HG03439 (cell line): ENCODE measurements at regions not wholly inside any gene's neighbourhood (a gene's known extent, or its start where the extent isn't known, plus 50 kb on each side); places are given as distances from the start of the nearest gene placed in this dataset.
"Not testable (repeated sequence)": the region's sequence is repeated elsewhere in the genome, so short reads cannot be mapped to it uniquely, and the experiment has no call there.

ENCODE experiments used
- ATAC-seq: cut with Tn5 transposase; IDR thresholded peaks from one replicate; pipeline ENCODE4 v1.9.1; 2021; ENCODE audit warnings: mild to moderate bottlenecking, moderate library complexity; ENCODE audit not compliant: unreplicated experiment

- ATAC-seq, result no peak
These were observed 179.5 kb downstream of the HNRNPD start for GRCh38 chr4:82194329-82194728.

GRCh38 chr4:82192017-82192673 is 181.6 kb downstream of the HNRNPD start:
- ATAC-seq, result no peak

- ATAC-seq, result no peak
These were observed 192.0 kb downstream of the HNRNPD start for GRCh38 chr4:82181789-82182188.

GRCh38 chr4:82172186-82172585 is 201.6 kb downstream of the HNRNPD start:
- no peak for ATAC-seq

DNA sequence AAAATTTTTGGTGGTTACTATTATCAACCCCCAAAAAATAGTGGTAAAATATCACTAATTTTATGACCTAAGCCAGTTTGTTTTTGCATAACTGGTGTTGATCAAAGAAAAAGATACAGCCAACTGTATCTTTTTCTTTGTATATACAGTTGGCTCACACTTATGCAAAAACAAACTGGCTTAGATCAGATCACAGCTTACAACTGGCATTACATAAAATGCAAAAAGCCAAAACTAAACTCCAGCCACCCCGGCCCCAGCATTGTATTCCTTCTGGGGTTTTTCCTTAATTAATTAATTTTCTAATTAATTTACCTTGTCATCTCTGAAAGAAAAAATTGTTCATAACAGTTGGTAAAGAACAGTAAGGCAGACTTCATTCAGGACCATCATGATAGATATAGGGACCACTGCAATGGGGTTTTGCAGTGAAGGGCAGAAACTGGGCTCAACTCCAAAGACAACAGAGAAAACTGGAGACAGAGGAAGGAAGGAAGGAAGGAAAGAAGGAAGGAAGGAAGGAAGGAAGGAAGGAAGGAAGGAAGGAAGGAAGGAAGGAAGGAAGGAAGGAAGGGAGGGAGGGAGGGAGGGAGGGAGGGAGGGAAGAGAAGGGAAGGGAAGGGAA is 202.1 kb downstream of the HNRNPD start:
- ATAC-seq, result no peak

DNA sequence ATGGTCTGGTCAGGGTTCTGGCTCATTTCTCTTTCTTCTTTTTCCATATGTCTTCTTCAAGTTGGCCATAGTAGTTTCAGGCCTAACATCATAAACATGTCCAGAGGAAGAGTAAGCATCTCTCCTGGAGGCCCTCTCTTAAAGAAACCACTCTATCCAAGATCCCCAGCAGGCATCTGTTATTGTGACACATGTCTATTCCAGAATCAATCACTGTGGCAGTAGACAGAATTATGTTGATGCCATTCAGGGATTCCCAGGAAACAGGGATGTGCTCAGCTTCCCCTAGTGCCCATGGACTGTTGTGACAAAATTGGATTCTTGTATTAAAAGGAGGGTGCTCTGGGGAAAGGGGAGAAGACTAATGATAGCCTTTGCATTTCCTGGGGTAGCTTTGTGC is 224.0 kb downstream of the HNRNPD start:
- no peak for ATAC-seq

- no peak for ATAC-seq
These were observed 227.9 kb downstream of the HNRNPD start for GRCh38 chr4:82145850-82146249.

DNA sequence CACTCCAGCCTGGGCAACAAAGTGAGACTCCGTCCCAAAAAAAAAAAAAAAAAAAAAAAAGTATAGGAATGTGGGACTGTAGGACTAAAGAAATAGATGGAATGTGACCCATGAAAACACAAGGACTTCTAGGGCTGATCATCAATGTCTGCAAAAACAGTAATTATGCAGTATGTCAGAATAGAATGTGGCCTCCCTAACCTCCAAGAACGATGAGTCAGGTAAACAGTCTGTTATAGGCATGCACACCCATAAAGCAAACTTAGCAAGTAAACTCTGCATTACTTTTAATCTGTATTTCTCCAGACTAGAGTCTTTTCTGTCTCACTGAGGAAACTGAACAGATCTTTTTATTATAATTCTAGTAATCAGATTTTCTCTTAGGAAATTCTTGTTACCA is 233.4 kb downstream of the HNRNPD start:
- ATAC-seq, result no peak

DNA sequence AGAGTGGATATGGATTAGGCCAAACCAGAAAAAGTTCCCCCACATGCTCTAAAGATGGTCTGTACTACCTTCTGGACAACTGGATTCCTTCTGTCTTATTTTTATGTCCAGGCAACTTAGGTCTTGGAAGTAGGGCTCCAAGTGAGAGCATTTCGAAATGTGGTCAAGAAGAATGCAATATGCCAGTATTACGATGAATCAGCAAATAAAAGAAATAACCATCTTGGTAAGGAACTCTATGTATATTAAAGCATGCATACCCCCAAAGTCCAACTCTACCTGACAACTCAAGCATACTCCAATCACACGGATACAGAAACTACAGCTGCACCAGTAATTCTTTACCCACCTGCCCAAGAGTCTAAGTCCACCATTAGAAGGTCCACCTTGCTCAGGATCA is 234.5 kb downstream of the HNRNPD start:
- ATAC-seq, result no peak

GRCh38 chr4:82138374-82138773 is 235.4 kb downstream of the HNRNPD start:
- no peak for ATAC-seq

DNA sequence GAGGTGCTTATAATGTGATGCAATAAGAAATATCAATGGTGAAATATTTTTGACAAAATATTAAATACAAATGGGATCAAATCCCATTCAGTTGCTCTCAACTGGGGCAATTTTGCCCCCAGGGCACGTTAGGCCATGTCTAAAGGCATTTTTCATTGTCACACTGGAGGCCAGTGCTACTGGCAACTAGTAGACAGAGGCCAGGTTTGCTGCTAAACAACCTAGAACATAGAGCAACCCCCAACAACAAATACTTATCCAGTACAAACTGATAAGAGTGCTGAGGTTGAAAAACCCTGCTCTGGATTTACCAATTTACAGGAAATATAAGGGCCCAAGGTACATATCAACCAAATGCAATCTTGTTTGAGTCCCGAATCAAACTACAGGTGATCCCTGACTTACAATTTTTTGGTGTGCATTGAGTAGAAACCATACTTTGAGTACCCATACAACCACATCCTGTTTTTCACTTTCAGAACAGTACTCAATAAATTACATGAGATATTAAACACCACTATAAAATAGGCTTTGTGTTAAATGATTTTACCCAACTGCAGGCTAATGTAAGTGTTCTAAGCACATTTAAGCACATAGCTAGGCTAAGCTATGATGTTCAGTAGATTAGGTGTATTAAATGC is 237.5 kb downstream of the HNRNPD start:
- no peak for ATAC-seq

- ATAC-seq, result no peak
These were observed 245.4 kb downstream of the HNRNPD start for GRCh38 chr4:82128355-82128754.

DNA sequence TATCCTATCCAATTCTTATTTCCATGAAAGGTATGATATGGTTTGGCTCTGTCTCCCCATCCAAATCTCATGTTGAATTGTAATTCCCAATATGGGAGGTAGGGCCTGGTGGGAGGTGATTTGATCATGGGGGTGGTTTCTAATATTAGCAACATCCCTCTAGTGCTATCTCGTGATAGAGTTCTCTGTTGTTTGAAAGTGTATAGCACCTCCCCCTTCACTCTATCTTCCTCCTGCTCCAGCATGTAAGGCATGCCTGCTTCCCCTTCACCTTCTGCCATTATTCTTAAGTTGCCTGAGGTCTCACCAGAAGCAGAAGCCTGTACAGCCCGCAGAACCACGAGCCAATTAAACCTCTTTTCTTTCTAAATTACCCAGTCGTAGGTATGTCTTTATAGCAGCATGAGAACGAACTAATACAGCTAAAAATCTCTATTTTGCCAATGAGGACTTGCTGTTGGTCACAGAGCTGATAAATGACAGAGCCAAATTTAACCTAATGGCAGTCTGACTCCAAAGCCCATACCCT is 247.2 kb downstream of the HNRNPD start:
- no peak for ATAC-seq

DNA sequence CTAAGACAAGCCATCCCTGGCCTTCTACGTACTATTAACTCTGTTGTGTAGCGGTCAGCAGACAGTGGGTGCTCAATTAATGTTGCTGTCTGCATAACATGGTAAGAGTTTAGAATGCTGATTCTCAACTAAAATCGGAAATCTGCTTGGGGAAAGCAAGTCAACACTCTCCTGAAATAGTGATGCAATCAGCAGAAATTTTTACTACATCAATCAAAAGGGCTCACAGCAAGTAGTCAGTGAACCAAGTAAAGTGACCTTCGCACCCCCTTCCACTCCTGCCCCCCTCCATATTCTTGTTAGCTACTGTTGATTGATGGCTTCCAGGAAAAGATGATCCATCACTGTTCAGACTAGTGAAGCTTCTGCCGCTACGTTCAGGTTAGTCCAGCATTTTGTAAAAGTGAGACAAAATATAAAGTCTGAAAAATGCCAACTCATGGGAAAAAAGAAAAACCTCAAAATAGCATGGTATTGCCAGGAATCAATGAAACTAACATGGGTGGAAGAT is 247.9 kb downstream of the HNRNPD start:
- ATAC-seq, result no peak

DNA sequence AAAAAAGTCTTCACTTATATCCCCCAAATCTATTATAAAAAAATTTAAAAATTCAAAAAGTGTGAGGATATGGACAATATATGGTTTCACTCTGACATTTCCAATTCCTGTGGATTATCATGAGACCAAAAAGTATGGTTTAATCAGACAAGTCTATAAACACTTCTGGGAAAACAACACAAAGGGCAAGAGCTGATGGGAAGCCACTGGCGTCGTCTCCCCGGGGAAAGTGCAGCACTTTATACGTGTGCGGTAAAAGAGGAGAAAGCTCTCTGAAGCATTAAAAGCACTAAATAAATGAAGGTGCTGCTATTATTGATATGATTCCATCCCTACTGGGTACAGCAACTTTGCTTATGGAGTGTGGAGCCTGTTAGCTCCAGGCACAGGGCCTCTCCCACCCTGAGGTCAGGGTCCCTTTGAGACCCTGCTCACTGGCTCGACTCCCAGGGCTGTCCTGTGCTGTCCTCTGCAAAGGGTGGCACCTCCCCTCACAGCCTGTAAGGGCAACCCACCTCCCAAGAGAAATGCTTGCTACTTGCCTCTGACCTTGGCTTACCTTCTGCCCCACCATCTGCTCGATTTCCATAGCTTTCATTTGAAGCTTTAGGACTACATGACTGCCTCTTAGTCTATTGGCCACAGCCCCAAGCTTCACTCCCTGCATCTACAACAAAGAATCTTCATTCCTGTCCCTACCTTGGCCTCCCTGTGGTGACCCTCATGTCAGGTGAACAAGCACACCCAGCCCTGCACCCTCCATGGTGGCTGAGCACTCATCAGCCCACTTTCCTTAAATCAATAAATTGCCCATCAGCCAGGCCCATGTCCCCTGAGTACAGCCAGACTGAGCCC is 248.6 kb downstream of the HNRNPD start:
- no peak for ATAC-seq

DNA sequence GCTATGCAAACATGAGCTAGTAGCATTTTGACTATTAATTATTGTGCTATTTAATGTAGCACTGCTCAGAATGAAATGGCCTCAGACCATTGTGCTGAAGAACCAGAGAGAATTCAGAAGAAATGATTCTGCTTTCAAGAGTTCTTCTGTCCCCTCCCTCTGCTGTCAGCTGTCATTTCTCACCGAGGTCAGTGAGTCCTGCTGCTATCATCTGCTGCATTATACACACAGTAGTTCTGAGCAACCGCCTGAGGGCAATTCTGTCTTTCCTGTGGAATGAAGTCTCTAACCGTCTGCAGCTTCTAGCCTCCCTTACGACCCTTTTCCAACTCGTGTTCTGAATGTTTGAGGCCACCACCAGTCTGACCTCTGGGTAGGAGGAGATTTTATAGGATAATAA is 249.4 kb downstream of the HNRNPD start:
- ATAC-seq, result no peak

DNA sequence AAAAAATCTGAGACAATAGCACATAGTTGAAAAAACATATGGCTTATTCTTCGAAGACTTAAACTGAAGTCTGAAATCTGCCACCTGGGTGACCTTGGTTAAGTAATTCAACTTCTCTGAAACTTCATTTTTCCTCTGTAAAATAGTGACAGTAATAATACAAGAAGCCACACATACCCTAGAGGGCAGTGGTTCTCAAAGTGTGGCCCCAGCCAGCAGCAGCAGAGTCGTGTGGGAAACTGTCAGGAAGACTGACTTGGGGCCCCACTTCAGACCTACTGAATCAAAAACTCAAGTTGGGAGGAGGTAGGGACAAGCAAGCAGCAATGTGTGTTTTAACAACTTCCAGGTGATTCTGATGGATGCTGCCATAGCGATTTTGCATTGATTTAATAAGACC is 249.9 kb downstream of the HNRNPD start:
- no peak for ATAC-seq

DNA sequence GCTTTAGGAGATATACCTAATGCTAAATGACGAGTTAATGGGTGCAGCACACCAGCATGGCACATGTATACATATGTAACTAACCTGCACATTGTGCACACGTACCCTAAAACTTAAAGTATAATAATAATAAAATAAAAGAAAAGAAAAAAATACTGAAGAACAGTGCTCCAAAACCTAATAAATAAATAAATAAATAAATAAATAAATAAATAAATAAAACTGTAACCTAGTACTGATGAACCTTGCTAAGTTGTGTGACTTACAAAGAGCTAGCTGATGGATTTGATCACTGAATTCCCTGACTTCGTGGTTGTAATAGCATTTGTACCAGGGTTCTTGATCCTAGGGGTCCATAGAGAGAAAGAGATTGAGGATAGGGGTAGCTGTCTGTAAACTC is 258.6 kb downstream of the HNRNPD start:
- ATAC-seq, result not testable (repeated sequence)

DNA sequence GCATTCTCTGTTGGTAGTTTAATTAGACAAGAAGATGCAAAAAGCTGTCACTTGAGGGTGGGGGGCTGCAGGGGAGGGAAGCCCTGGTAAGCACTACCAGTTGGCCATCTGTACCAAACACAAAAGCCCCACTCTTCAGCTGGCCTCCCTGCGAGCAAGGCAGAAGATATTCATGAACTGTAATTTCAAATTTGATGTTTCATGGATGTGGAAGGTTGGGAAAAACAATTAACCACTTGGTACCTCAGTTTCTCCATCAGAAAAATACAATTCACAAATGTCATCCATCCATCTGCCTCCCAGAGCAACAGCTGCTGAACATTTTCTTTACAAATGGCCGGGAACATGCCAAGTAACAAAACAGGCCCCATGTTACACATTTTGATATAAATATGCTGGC is 265.3 kb downstream of the HNRNPD start:
- ATAC-seq, result no peak

DNA sequence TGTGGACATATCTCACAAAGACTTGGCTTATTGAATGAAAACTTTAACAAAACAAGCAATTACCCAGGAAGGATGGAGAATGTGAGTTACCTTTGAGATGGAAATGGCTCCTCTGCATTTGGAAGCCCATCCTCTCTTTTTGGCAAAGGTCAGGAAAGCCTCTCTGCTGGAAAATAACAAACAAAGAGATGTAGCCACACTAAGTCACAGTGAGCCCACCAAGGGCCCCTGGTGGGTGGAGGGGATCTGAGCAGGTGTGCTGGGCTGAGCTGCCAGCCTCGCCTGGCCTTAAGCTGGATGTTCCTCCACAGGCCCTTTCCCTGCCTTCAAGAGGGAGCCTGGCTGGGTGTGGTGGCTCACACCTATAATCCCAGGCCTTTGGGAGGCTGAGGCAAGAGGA is 269.2 kb downstream of the HNRNPD start:
- ATAC-seq, result no peak

- ATAC-seq, result no peak
These were observed 273.7 kb downstream of the HNRNPD start for GRCh38 chr4:82099928-82100579.
